Astrocyte (in vitro differentiated cells and primary cell): ENCODE measurements at regions not wholly inside any gene's neighbourhood (a gene's known extent, or its start where the extent isn't known, plus 50 kb on each side); places are given as distances from the start of the nearest gene placed in this dataset.

Experiments
- DNase-seq: peaks from one replicate; pipeline ENCODE4 v3.0.0-alpha.2; 2010; ENCODE audit warnings: low read depth
- FAIRE-seq: peaks from 2 replicates; lab custom pipeline; 2011; peaks lifted over from hg19 to GRCh38; lab: Jason Lieb, UNC
- H2AFZ ChIP-seq: 2 replicates; pipeline ENCODE4 v1.6.0; 2012; ENCODE audit warnings: low read depth, low read length, inconsistent platforms
- H3K27ac ChIP-seq: 2 replicates; pipeline ENCODE4 v1.5.1; 2011; ENCODE audit warnings: low read depth, low read length, inconsistent platforms
- H3K27me3 ChIP-seq: 2 replicates; pipeline ENCODE4 v1.6.0; 2011; ENCODE audit warnings: low read length, inconsistent platforms; ENCODE audit not compliant: insufficient read depth
- H3K36me3 ChIP-seq: 2 replicates; pipeline ENCODE4 v1.5.1; 2011; ENCODE audit warnings: low read length, inconsistent platforms; ENCODE audit not compliant: insufficient read depth
- H3K4me1 ChIP-seq: 2 replicates; pipeline ENCODE4 v1.5.1; 2011; ENCODE audit warnings: low read length, inconsistent platforms; ENCODE audit not compliant: insufficient read depth
- H3K4me2 ChIP-seq: 2 replicates; pipeline ENCODE4 v1.6.0; 2012; ENCODE audit warnings: low read length, inconsistent platforms
- H3K4me3 ChIP-seq: 2 replicates; pipeline ENCODE4 v1.5.1; 2011; ENCODE audit warnings: low read depth, mild to moderate bottlenecking, low read length, inconsistent platforms; ENCODE audit not compliant: insufficient read depth
- H3K79me2 ChIP-seq: 2 replicates; pipeline ENCODE4 v1.6.0; 2012; ENCODE audit warnings: mild to moderate bottlenecking, low read length, inconsistent platforms; ENCODE audit not compliant: insufficient read depth
- H3K9ac ChIP-seq: 2 replicates; pipeline ENCODE4 v1.6.0; 2012; ENCODE audit warnings: mild to moderate bottlenecking, low read length, inconsistent platforms
- H3K9me3 ChIP-seq: 2 replicates; pipeline ENCODE4 v1.5.1; 2012; ENCODE audit warnings: low read depth, mild to moderate bottlenecking, low read length, inconsistent platforms; ENCODE audit not compliant: insufficient read depth
- H4K20me1 ChIP-seq: 2 replicates; pipeline ENCODE4 v1.6.0; 2012; ENCODE audit warnings: low read length, inconsistent platforms; ENCODE audit not compliant: insufficient read depth
- H3K27ac Mint-ChIP-seq: one replicate; pipeline ENCODE4 v1.8.0; 2021; ENCODE audit warnings: mild to moderate bottlenecking, mixed read lengths; ENCODE audit not compliant: unreplicated experiment
- H3K27me3 Mint-ChIP-seq: one replicate; pipeline ENCODE4 v1.8.0; 2021; ENCODE audit warnings: low read depth, mixed read lengths; ENCODE audit not compliant: unreplicated experiment
- H3K36me3 Mint-ChIP-seq: one replicate; pipeline ENCODE4 v1.8.0; 2021; ENCODE audit warnings: low read depth, mixed read lengths; ENCODE audit not compliant: unreplicated experiment
- H3K4me1 Mint-ChIP-seq: one replicate; pipeline ENCODE4 v1.8.0; 2021; ENCODE audit warnings: low read depth, mixed read lengths; ENCODE audit not compliant: unreplicated experiment
- H3K4me3 Mint-ChIP-seq: one replicate; pipeline ENCODE4 v1.8.0; 2021; ENCODE audit warnings: mild to moderate bottlenecking, moderate library complexity, mixed read lengths; ENCODE audit not compliant: unreplicated experiment
- H3K9me3 Mint-ChIP-seq: one replicate; pipeline ENCODE4 v1.8.0; 2021; ENCODE audit warnings: mild to moderate bottlenecking, mixed read lengths; ENCODE audit not compliant: unreplicated experiment
- EZH2 ChIP-seq: IDR thresholded peaks from 2 replicates; pipeline ENCODE4 v1.6.1; 2012; ENCODE audit warnings: mild to moderate bottlenecking, low read length, inconsistent platforms; ENCODE audit not compliant: insufficient read depth
- TF ChIP-seq, protein P1 (sequence below): IDR thresholded peaks from 2 replicates; pipeline ENCODE4 v1.5.1; 2011; ENCODE audit warnings: low read depth, mild to moderate bottlenecking, inconsistent platforms, low read length, moderate library complexity; ENCODE audit not compliant: insufficient read depth

DNA sequence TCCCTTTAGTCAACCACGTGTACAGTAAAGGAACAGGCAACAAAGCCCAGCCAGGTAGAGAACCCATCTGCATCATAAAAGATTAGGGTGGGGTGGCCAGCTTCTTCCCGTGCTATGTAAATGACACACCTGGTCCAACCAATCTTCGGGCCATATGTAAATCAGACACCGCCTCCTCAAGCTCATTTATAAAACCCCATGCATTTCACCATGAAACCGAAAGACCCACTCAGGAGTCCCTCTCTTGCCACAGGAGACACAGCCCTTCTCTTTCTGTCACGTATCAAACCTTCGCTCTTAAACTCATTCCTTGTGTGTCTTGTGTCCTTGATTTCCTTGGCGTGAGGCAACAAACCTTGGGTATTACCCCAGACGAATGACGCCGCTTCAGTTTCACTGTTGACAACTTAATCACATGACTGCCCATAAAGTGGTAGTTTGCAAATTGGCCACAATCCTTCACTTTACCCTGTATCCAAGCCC is 59.8 kb upstream of the TBPL2 start:
- Histone ChIP-seq H4K20me1 (no peaks in the 10 kb centered on the region), H3K27ac (no peak overlapping the region), H3K4me2 (no peak overlapping the region), H3K36me3 (no peaks in the 10 kb centered on the region), H3K9me3 (no peaks in the 10 kb centered on the region), H3K27me3 (no peaks in the 10 kb centered on the region), H3K79me2 (no peaks in the 10 kb centered on the region), H3K4me1 (no peaks in the 10 kb centered on the region), H3K4me3 (no peak overlapping the region), H2AFZ (no peak overlapping the region), H3K9ac (no peak overlapping the region)
- Mint-ChIP-seq H3K27me3 (peaks cover 4% of the 10 kb centered on the region), H3K9me3 (peaks cover 5% of the 10 kb centered on the region), H3K4me1 (no peaks in the 10 kb centered on the region), H3K27ac (no peak overlapping the region), H3K36me3 (no peaks in the 10 kb centered on the region), H3K4me3 (no peak overlapping the region)
- DNase-seq (no peak), FAIRE-seq (no peak)
- TF ChIP-seq, protein P1, sequence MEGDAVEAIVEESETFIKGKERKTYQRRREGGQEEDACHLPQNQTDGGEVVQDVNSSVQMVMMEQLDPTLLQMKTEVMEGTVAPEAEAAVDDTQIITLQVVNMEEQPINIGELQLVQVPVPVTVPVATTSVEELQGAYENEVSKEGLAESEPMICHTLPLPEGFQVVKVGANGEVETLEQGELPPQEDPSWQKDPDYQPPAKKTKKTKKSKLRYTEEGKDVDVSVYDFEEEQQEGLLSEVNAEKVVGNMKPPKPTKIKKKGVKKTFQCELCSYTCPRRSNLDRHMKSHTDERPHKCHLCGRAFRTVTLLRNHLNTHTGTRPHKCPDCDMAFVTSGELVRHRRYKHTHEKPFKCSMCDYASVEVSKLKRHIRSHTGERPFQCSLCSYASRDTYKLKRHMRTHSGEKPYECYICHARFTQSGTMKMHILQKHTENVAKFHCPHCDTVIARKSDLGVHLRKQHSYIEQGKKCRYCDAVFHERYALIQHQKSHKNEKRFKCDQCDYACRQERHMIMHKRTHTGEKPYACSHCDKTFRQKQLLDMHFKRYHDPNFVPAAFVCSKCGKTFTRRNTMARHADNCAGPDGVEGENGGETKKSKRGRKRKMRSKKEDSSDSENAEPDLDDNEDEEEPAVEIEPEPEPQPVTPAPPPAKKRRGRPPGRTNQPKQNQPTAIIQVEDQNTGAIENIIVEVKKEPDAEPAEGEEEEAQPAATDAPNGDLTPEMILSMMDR = no peak
- TF ChIP-seq EZH2 = no peak

DNA sequence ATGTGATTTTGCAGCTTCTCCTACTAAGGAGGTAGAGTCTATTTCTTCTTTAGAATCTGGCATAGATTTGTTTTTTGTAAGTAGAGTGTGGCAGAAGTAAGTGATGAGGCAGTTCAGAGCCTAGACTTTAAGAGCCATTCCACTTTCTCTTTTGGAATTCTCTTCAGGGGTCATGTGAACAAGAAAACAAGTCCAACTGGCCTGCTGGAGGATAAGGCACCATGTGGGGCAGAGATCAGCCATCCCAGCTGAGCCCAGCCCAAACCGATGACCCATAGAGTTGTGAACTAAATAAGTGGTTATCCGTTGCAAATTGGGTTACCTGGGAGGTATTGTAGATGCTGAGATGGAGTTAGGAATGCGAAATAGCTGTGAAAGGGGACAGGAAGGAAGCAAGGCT is 60.3 kb upstream of the TBPL2 start:
- Mint-ChIP-seq H3K4me3 (no peak overlapping the region), H3K36me3 (no peaks in the 10 kb centered on the region), H3K4me1 (no peaks in the 10 kb centered on the region), H3K9me3 (peaks cover 5% of the 10 kb centered on the region), H3K27me3 (peaks cover 4% of the 10 kb centered on the region), H3K27ac (no peak overlapping the region)
- Histone ChIP-seq H3K9me3 (no peaks in the 10 kb centered on the region), H4K20me1 (no peaks in the 10 kb centered on the region), H3K27me3 (no peaks in the 10 kb centered on the region), H3K79me2 (no peaks in the 10 kb centered on the region), H3K36me3 (no peaks in the 10 kb centered on the region), H3K4me2 (no peak overlapping the region), H2AFZ (no peak overlapping the region), H3K4me1 (no peaks in the 10 kb centered on the region), H3K9ac (no peak overlapping the region), H3K27ac (no peak overlapping the region), H3K4me3 (no peak overlapping the region)
- DNase-seq = no peak
- TF ChIP-seq EZH2 = no peak
- TF ChIP-seq, protein P1 = no peak
- no peak for FAIRE-seq

DNA sequence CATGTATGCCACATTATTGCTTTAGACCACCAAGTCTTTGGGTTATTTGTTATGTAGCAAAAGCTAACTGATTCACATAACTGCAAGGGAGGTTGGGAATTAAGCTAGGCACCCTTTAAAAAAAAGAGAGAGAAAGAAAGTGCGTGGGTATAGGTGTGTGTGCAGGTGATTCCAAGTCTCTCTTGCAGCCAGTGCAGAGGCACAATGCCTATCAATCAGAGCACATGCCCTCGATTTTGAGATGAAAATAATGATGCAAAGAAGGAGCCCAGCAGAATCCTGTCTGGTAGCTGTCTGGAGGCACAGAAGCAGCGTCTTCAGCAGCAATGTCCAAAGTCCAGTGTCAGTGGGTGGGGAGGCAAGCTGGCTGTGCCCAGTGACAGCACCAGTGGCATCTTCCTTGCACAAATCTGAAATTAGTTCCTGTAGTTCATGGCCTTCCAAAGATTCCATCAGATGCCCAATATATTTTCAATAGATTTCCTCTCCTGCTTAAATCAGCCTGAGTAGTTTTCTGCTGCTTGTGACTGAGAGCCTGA is 62.4 kb upstream of the TBPL2 start:
- H4K20me1 ChIP-seq = no peaks in the 10 kb centered on the region
- no peaks in the 10 kb centered on the region for H3K4me1 ChIP-seq
- no peak overlapping the region for H2AFZ ChIP-seq
- Mint-ChIP-seq H3K27me3 (peaks cover 4% of the 10 kb centered on the region), H3K4me1 (no peaks in the 10 kb centered on the region), H3K9me3 (peaks cover 5% of the 10 kb centered on the region), H3K4me3 (no peak overlapping the region), H3K27ac (no peak overlapping the region), H3K36me3 (no peaks in the 10 kb centered on the region)
- no peaks in the 10 kb centered on the region for H3K79me2 ChIP-seq
- no peak overlapping the region for H3K4me2 ChIP-seq
- H3K4me3 ChIP-seq = no peak overlapping the region
- H3K9ac ChIP-seq = no peak overlapping the region
- no peak overlapping the region for H3K27ac ChIP-seq
- DNase-seq = no peak
- no peak for FAIRE-seq
- no peaks in the 10 kb centered on the region for H3K27me3 ChIP-seq
- H3K9me3 ChIP-seq = no peaks in the 10 kb centered on the region
- TF ChIP-seq, protein P1 = no peak
- no peak for TF ChIP-seq EZH2
- no peaks in the 10 kb centered on the region for H3K36me3 ChIP-seq
